ENCODE measurements at regions not wholly inside any gene's neighbourhood (a gene's known extent, or its start where the extent isn't known, plus 50 kb on each side); places are given as distances from the start of the nearest gene placed in this dataset.
"Not testable (repeated sequence)": the region's sequence is repeated elsewhere in the genome, so short reads cannot be mapped to it uniquely, and the experiment has no call there.

DNA sequence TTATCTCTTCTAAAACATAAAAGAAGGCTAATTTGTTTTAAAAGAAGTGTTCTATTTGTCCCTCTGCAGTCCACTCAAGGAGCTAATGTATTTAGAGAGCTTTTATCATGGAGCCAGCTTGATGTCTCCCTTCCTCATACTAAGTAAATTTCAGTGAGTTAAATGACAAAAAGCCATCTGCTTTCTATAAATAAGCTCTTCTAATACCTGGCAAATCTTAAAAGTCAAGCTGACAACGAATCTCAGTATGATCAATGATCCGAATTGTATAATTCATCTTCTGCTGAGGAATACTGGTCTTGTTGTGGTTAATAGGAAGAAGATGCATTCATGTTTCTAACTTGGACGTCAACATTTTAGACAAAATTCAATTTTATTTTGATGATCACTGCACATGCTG, 1390.7 kb downstream of the CDH8 start:
- H3K4me3 ChIP-seq (replicated peaks in 1 of 2; ENCODE audit: low read depth in 2 of 2, low read length in 2 of 2): no peak overlapping the region
- TF ChIP-seq, protein P1, sequence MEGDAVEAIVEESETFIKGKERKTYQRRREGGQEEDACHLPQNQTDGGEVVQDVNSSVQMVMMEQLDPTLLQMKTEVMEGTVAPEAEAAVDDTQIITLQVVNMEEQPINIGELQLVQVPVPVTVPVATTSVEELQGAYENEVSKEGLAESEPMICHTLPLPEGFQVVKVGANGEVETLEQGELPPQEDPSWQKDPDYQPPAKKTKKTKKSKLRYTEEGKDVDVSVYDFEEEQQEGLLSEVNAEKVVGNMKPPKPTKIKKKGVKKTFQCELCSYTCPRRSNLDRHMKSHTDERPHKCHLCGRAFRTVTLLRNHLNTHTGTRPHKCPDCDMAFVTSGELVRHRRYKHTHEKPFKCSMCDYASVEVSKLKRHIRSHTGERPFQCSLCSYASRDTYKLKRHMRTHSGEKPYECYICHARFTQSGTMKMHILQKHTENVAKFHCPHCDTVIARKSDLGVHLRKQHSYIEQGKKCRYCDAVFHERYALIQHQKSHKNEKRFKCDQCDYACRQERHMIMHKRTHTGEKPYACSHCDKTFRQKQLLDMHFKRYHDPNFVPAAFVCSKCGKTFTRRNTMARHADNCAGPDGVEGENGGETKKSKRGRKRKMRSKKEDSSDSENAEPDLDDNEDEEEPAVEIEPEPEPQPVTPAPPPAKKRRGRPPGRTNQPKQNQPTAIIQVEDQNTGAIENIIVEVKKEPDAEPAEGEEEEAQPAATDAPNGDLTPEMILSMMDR (IDR thresholded peaks at IDR 0.05; ENCODE audit: low read depth, low read length): no peak
- DNase-seq (ENCODE audit: low read depth in 2 of 2): no peak

DNA sequence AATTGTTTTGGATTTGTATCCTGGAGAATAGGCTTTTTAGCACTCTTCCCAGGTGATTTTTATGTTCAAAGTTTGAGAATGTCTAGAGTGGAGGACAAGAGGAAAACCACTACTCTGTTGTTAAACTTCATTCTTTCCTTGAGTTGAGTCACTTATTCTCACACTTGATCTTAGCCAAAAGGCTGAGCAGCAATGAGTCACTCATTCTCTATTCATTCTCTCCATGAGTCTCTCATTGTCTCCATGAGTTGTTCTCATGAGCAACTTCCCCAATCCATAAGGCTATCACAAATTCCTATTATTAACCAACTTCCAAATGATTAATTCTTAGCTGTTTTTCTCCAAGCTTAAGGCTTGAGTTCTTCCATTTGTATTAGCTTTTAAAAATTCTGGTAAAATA, 1393.3 kb downstream of the CDH8 start:
- TF ChIP-seq, protein P1 (IDR thresholded peaks at IDR 0.05; ENCODE audit: low read depth, low read length): no peak
- DNase-seq (ENCODE audit: low read depth in 2 of 2): peak in 1 of 2 donors; percentile 27
- no peak overlapping the region for H3K4me3 ChIP-seq (replicated peaks in 1 of 2; ENCODE audit: low read depth in 2 of 2, low read length in 2 of 2)

DNA sequence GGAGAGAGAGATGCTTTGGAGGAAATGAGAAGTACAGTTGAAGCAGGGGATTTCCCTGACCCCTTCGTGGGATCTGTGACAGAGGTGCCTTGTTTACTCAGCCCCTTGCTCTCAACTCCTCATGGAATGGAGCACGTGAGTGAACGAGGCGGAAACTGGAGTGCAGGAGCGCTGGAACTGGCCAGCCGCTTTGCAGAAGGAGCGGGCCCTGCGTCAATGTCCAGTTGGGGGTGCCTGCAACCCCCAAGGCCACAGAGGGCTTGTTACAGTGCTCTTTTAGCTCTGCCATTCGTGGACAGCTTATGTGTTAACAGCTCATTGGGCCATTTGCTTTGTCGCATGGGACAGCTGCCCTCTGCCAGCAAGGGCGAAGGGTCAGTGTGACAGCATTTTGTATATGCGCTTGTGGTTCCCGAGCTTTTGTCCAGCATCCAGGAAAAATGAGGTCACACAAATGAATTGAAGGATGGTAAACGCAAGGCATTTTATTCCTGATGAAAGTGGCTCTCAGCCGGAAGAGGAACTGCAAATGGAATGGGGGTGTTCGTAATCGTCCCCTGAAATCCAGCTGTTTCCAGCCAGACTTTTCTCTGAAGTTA, 1395.1 kb downstream of the CDH8 start:
- H3K4me3 ChIP-seq (replicated peaks in 1 of 2; ENCODE audit: low read depth in 2 of 2, low read length in 2 of 2): no peak overlapping the region
- no peak for DNase-seq (ENCODE audit: low read depth in 2 of 2)
- TF ChIP-seq, protein P1 (IDR thresholded peaks at IDR 0.05; ENCODE audit: low read depth, low read length): no peak

DNA sequence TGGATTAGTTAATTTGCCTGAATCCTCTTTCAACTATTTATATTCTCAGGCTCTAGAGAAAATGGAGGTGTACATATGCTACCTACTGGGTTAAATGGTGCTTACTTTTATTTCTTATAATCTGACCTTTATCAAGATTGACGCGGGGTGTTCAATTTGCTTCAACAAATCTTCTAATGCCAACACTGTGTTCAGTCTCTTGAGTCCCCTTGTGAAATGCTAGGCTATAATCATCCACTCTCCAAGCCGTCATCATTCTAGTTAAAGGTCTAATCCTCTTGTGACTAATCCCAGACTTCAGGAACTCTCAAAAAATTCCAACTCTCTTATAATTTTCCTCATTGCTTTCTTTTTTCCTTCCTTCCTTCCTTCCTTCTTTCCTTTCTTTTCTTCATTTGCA, 1396.2 kb downstream of the CDH8 start:
- TF ChIP-seq, protein P1 (IDR thresholded peaks at IDR 0.05; ENCODE audit: low read depth, low read length): no peak
- no peak for DNase-seq (ENCODE audit: low read depth in 2 of 2)
- no peak overlapping the region for H3K4me3 ChIP-seq (replicated peaks in 1 of 2; ENCODE audit: low read depth in 2 of 2, low read length in 2 of 2)

DNA sequence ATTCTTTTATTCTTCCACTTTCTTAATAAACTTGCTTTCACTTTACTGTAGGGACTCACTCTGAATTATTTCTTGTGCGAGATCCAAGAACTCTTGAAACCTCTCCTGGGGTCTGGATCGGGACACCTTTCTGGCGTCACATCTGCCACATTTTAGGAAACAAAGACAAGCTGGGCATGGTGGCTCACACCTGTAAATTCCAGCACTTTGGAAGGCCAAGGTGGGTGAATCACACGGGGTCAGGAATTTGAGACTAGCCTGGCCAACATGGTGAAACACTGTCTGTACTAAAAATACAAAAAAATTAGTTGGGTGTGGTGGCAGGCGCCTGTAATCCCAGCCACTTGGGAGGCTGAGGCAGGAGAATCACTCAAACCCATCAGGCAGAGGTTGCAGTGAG, 1399.6 kb downstream of the CDH8 start:
- H3K4me3 ChIP-seq (replicated peaks in 1 of 2; ENCODE audit: low read depth in 2 of 2, low read length in 2 of 2); DNase-seq (ENCODE audit: low read depth in 2 of 2): not testable (repeated sequence)

DNA sequence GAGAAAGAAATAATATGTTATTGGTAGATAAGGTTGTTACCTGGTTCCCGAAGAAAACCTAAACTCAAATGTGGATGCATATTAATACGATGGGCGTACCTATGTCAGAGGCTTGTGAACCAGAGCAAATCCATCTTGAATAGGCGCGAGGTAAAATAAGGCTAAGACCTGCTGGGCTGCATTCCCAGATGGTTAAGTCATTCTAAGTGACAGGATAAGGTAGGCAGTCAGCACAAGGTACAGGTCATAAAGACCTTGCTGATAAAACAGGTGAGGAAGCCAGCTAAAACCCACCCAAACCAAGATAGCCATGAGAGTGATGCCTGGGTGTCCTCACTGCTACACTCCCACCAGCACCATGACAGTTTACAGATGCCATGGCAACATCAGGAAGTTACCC, 1400.1 kb downstream of the CDH8 start:
- no peak overlapping the region for H3K4me3 ChIP-seq (replicated peaks in 1 of 2; ENCODE audit: low read depth in 2 of 2, low read length in 2 of 2)
- no peak for DNase-seq (ENCODE audit: low read depth in 2 of 2)
- TF ChIP-seq, protein P1 (IDR thresholded peaks at IDR 0.05; ENCODE audit: low read depth, low read length): no peak

DNA sequence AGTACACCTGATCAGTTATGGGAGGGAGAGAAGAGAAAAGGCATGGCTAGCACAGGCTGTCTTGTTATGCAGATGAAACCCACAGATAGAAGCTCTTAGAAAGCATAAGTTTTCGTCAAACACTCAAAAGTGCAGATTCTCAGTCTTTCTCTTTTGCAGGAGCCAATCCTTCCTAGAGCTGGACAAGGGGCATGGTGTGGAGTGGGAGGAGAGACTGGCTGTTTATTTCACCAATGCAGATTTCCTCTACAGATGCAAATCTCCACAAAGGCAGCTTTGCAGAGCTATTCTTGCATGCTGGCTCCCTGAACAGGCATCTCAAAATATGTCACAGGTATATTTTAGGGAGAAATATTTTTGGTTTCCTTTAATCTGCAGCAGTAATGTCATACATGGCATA, 1400.7 kb downstream of the CDH8 start:
- H3K4me3 ChIP-seq (replicated peaks in 1 of 2; ENCODE audit: low read depth in 2 of 2, low read length in 2 of 2): no peak overlapping the region
- DNase-seq (ENCODE audit: low read depth in 2 of 2): no peak
- TF ChIP-seq, protein P1 (IDR thresholded peaks at IDR 0.05; ENCODE audit: low read depth, low read length): no peak
